Spleen (tissue), 7 donors: ENCODE measurements at regions not wholly inside any gene's neighbourhood (a gene's known extent, or its start where the extent isn't known, plus 50 kb on each side); places are given as distances from the start of the nearest gene placed in this dataset.
A peak's percentile ranks its signal among the peaks of the same experiment; 100 is the strongest.

Experiments
- CTCF ChIP-seq, 11 experiments: fragments of 200-600 bp in 7 of 11; fragments of 450-650 bp in 4 of 11; sonication (generic) in 4 of 11; IDR thresholded peaks in 8 of 11; conservative IDR thresholded peaks in 3 of 11; 1 replicate in 7 of 11; 2 replicates in 4 of 11; pipeline versions ENCODE4 v1.4.0 to v1.8.0; 2016 to 2021; ENCODE audit warnings: antibody characterized with exemption in 11 of 11, inconsistent platforms in 4 of 11, mild to moderate bottlenecking in 1 of 11
- POLR2A ChIP-seq, 3 donors: fragments of 450-650 bp; IDR thresholded peaks; one replicate each; pipeline ENCODE4 v1.5.1; 2017; ENCODE audit warnings: antibody characterized with exemption in 3 of 3, mild to moderate bottlenecking in 1 of 3
- POLR2AphosphoS5 ChIP-seq, 3 donors: sonication (generic); formaldehyde crosslinking; IDR thresholded peaks; one replicate each; pipeline ENCODE4 v1.5.1; 2017; ENCODE audit warnings: antibody characterized with exemption in 3 of 3
- donor health status: DM: no; HTN: no; CAD: no; lungs with moderate emphysema.
- donor health status: DM: no; HTN: no; CAD: no.
- donor health status: DM: no; HTN: no; CAD: no.

GRCh38 chr19:37304190-37304883 is 66.6 kb upstream of the ZNF527 start:
- no peak for TF ChIP-seq CTCF (IDR thresholded peaks at IDR 0.05 in 8 of 11, conservative IDR thresholded peaks at IDR 0.05 in 3 of 11)
- peak in 1 of 3 donors; percentile 22 for TF ChIP-seq POLR2A (IDR thresholded peaks at IDR 0.05)
- TF ChIP-seq POLR2AphosphoS5 (IDR thresholded peaks at IDR 0.05), result peak; percentile 60 to 74 (median 65)
